GM21723 (cell line): ENCODE measurements at regions not wholly inside any gene's neighbourhood (a gene's known extent, or its start where the extent isn't known, plus 50 kb on each side); places are given as distances from the start of the nearest gene placed in this dataset.
"Not testable (repeated sequence)": the region's sequence is repeated elsewhere in the genome, so short reads cannot be mapped to it uniquely, and the experiment has no call there.

Experiments
- ATAC-seq: cut with Tn5 transposase; IDR thresholded peaks from one replicate; pipeline ENCODE4 v1.9.1; 2021; ENCODE audit warnings: mild to moderate bottlenecking, moderate library complexity; ENCODE audit not compliant: unreplicated experiment

DNA sequence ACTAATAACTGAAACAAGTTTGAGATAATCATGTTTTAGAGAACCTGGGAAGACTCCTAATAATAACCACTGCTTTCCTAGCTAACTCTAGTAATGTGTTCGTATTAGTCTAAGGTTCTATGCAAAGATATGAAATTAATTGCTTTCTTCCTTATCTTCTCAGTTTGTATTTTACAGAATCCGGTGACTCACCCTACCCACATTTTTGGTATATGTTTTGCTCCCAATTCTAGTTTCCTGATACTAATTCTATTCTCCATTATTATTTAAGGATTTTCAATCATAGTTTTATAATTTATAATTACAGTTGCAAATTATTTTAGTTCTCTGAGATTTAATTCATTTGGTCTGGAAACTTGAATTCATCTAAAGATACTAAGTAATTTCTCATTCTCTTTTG, 394.6 kb upstream of the SETBP1 start:
- no peak for ATAC-seq

DNA sequence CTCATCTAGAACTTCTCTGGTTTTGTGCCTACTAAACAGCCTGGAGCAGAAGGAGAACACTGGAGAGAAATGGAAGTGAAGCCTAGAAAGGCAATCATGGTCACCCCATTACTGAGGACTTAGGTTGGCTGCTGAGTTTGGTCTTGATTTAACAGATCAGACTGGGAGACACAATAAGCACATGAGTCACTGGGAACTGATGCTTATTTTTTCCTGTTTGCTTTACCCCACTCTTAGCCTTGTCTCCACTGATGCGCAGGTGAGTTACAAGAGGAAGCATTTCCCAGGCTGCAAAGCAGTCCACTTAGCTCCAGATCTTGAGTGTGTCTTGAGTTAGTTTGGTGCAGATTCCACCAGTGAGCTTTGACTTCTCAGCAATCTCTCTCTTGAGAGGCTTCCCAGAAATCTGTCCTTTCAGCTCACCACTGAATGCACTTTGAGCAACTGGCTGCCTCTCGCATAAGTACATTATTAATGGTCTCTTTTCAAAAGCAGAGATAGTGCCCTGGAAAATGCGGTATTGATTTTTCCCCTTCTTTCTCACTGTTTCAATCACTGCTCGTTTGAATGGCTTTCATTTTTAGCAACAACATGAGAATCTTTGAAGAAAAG, 390.2 kb upstream of the SETBP1 start:
- no peak for ATAC-seq

DNA sequence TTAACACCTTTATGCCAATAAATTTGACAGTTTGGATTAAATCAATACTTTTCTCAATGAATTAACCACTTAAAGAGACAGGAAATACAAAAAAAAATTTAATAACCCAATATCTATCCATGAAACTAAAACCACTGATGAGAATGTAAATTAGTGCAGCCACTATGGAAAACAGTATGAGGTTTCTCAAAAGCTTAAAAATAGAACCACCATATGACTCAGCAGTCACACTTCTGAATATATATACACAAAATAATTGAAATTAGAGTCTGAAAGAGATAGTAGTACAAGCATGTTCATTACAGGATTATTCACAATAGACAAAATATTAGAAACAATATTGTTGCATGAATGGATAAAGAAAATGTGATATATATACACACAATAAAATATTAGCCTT, 382.1 kb upstream of the SETBP1 start:
- ATAC-seq, result no peak

GRCh38 chr18:44309185-44309584, 371.5 kb upstream of the SETBP1 start:
- ATAC-seq, result no peak

- ATAC-seq, result no peak
These were observed 359.8 kb upstream of the SETBP1 start for GRCh38 chr18:44320619-44321460.

DNA sequence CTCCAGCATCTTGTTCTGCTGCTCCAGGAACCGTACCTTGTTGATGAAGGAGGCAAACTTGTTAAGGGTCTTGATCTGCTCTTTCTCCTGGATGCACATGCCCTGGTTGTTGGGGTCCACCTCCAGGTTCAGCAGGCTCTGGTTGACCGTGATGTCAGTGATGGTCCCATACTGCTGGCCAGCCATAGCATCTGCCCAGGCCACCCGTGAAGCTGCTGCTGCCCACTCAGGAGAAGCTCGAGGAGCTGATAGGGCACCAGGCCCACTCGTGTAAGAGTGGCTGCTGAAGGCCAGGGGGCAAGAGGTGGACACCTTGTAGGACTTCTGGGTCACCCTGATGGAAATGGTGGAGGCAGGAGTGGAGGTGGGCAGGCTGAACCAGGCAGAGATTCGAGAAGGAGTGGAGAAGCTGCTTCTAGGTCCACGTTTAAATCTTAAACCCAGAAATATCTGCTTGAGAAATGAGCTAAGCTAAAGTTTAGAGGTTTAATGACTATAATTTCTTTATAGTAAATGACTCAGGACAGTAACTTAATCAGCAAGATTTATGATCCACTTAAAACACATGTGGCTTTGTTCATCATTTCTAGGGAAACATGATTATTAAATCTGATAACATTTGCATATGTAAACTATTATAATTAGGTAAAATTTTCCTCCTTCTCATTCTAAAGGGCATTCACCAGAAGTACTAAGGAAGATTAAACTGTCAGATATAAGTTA, 358.7 kb upstream of the SETBP1 start:
- no peak for ATAC-seq

DNA sequence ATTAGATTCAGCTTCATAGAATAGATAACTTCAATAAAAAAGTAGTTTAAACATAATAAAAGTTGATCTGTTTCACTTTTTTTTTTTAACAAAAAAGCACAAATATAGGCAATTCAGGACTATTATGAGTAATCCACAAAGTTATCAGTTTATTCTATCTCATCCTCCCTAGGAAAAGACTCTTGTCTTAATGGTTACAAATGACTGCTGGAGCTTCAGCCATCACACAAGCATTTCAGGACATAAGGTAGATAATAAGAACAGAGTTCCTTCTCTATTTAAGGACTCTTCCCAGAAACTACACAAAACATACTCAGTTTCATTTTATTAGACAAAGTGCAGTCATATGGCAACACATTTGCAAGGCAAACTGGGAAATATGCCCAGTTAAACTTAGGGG, 357.6 kb upstream of the SETBP1 start:
- ATAC-seq, result no peak

DNA sequence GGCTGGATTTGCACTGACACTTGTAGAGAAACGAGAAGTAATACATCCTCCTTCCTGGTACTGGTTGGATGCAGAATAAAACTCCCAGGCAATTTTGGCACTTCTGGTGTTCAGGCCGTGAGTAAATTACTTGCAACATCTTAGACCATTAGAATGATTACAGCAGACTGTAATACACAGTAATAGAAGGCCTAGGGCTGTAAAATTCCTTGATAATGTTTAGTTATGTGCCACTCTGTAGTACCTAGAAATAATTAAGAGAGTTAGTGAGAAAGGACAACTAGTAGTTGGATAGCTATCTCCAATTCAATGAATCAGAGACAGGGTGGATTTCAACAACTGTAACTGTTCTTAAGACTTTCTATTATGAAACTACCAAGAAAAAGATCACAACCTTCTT, 356.3 kb upstream of the SETBP1 start:
- ATAC-seq, result no peak

- no peak for ATAC-seq
These were observed 354.6 kb upstream of the SETBP1 start for GRCh38 chr18:44325903-44326635.

DNA sequence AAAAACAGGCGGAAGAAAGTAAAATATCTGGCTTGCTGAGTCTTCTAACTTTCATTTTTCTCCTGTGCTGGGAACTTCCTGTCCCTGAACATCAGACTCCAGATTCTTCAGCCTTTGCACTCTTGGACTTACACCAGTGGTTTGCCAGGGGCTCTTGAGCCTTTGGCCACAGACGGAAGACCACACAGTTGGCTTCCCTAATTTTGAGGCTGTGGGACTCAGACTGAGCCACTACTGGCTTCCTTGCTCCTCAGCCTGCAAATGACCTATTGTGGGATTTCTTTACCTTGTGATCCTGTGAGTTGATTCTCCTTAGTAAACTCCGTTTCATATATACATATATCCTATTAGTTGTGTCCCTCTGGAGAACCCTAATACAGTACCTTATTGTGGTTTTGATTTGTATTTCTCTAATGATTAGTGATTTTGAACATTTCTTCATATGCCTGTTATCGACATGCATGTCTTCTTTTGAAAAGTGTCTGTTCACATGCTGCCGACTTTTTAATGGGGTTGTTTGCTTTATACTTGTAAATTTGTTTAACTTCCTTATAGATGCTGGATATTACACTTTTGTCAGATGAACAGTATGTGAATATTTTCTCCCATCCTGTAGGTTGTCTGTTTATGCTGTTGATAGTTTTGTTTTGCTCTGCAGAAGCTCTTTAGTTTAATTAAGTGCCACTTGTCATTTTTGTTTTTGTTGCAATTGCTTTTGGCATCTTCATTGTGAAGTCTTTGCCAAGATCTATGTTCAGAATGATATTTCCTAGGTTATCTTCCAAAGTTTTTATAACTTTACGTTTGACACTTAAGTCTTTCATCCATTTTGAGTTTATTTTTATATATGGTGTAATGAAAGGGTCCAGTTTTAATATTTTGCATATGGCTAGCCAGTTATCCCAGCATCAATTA, 348.8 kb upstream of the SETBP1 start:
- no peak for ATAC-seq

DNA sequence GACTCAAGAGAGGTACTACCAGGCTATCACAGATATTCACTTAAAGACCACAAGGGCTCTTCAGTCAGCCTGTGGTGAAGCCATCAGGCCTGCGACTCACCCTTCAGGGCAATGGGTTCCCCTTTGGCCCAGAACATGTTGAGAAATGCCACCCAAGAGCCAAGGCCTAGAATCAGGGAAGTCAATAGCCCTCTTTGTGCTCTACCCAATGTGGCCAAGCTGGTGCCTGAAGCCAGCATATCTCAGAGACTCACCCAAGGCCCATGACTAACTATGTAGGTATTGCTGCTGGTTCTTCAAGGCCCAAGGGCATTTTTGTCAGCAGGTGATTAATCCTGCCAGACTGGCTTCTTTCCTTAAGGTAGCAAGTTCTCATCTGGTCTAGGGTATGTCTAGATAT, 338.9 kb upstream of the SETBP1 start:
- ATAC-seq, result no peak

DNA sequence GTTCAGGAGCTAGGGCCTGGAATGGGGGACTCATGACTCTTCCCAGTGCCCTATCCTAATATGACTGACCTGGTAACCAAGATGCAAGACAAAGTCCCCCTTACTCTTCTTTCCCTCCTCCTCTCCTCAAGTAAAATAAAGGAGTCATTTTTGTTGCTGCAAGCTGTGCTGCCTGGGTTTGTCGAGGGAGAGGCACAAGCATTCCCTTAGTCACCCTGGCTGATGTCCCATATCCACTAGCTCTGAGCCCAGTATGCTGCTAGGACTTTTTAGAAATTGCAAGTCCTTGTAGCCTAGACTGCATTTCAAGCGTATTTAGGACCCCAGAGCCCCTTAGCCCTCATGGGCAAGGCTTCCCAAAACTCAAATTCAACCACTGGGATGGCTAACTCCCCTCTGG, 338.5 kb upstream of the SETBP1 start:
- ATAC-seq, result no peak

DNA sequence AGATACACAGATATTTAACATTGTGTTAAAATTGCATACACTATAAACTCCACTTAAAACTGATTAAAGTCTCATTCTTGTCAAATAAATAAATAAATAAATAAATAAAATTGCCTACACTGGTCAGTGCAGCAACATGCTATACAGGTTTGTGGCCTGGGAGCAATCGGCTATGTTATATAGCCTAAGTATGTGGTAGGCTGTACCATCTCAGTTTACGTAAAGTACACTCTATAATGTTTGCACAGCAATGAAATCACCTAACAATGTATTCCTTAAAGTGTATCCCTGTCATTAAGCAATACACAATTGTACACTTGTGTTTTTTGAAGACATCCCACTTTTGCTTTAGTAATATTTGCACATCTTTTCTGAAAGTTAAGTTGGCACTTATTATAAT, 337.7 kb upstream of the SETBP1 start:
- ATAC-seq, result no peak

- ATAC-seq, result no peak
These were observed 337.1 kb upstream of the SETBP1 start for GRCh38 chr18:44343570-44343969.

- ATAC-seq, result no peak
These were observed 324.0 kb upstream of the SETBP1 start for GRCh38 chr18:44356566-44357157.

DNA sequence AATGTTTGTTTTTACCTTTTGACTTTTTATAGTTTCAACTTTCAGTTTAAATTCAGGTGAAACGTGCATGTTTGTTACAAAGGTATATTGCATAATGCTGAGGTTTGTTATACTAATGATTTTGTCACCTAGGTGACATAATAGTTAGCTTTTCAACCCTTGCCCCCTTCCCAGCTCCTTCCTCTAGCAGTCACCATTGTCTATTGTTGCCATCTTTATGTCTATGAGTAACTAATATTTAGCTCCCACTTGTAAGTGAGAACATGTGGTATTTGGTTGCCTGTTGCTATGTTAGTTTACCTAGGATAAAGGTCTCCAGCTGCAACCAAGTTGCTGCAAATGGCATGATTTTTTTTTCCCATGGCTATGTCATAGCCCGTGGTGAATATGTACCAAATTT, 322.3 kb upstream of the SETBP1 start:
- no peak for ATAC-seq

GRCh38 chr18:44359741-44360140, 320.9 kb upstream of the SETBP1 start:
- ATAC-seq, result not testable (repeated sequence)

DNA sequence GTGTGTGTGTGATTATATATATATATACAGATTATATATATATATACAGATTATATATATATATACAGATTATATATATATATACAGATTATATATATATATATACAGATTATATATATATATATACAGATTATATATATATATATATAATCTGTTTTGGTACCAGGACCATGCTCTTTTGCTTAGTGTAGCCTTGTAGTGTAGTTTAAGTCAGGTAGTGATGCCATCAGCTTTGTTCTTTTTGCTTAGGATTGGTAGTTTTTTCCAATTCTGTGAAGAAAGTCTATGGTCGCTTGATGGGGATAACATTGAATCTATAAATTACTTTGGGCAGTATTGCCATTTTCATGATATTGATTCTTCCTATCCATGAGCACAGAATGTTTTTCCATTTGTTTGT, 318.5 kb upstream of the SETBP1 start:
- not testable (repeated sequence) for ATAC-seq

GRCh38 chr18:44370861-44371260, 309.8 kb upstream of the SETBP1 start:
- no peak for ATAC-seq

DNA sequence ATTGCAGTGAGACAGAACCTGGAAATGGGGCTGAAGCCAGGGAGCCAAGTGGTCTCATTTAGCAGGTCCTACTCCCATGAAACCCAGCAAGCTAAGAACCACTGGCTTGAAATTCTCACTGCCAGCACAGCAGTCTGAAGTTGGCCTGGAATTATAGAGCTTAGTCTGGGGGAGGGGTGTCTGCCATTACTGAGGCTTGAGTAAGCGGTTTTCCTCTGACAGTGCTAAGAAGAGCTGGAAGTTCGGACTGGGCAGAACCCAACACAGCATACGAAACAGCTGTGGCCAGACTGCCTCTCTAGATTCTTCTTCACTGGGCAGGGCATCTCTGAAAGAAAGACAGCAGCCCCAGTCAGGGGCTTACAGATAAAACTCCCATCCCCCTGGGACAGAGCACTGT, 305.7 kb upstream of the SETBP1 start:
- ATAC-seq, result no peak
